ENCODE measurements at regions not wholly inside any gene's neighbourhood (a gene's known extent, or its start where the extent isn't known, plus 50 kb on each side); places are given as distances from the start of the nearest gene placed in this dataset.
A peak's percentile ranks its signal among the peaks of the same experiment; 100 is the strongest.

GRCh38 chr1:199298825-199299224, 660.0 kb downstream of the PTPRC start:
- no peak overlapping the region for H3K9ac ChIP-seq (ENCODE audit: low read length in 3 of 3)
- intact Hi-C loops (cut with DNase I) = no loop called here
- no peaks in the 10 kb centered on the region for H3K36me3 ChIP-seq (ENCODE audit: control insufficient read depth in 2 of 3, insufficient read depth in 3 of 3, low read length in 3 of 3)
- no peak for FAIRE-seq
- H3K27ac ChIP-seq (ENCODE audit: low read depth in 2 of 2, low read length in 2 of 2) = no peak overlapping the region
- no peak overlapping the region for H3K4me3 ChIP-seq (ENCODE audit: low read length in 3 of 3)
- no peaks in the 10 kb centered on the region for H3K4me1 ChIP-seq (ENCODE audit: control insufficient read depth in 2 of 3, insufficient read depth in 2 of 3, low read depth in 1 of 3, low read length in 3 of 3)
- H3K27me3 ChIP-seq (ENCODE audit: control insufficient read depth, insufficient read depth, low read length) = no peaks in the 10 kb centered on the region
- no peak for TF ChIP-seq CTCF (IDR thresholded peaks at IDR 0.05; ENCODE audit: borderline replicate concordance, extremely low read depth, insufficient read depth)
- H3K9me3 ChIP-seq (ENCODE audit: control insufficient read depth in 2 of 3, insufficient read depth in 1 of 3, low read length in 3 of 3) = no peaks in the 10 kb centered on the region
- no peak for DNase-seq

- no peak for TF ChIP-seq CTCF (IDR thresholded peaks at IDR 0.05; ENCODE audit: borderline replicate concordance, extremely low read depth, insufficient read depth)
- Histone ChIP-seq H3K27me3 (ENCODE audit: control insufficient read depth, insufficient read depth, low read length) (no peaks in the 10 kb centered on the region), H3K4me1 (ENCODE audit: control insufficient read depth in 2 of 3, insufficient read depth in 2 of 3, low read depth in 1 of 3, low read length in 3 of 3) (no peaks in the 10 kb centered on the region), H3K36me3 (ENCODE audit: control insufficient read depth in 2 of 3, insufficient read depth in 3 of 3, low read length in 3 of 3) (no peaks in the 10 kb centered on the region), H3K27ac (ENCODE audit: low read depth in 2 of 2, low read length in 2 of 2) (no peak overlapping the region), H3K9me3 (ENCODE audit: control insufficient read depth in 2 of 3, insufficient read depth in 1 of 3, low read length in 3 of 3) (no peaks in the 10 kb centered on the region), H3K4me3 (ENCODE audit: low read length in 3 of 3) (no peak overlapping the region), H3K9ac (ENCODE audit: low read length in 3 of 3) (no peak overlapping the region)
- peak; percentile 52 for FAIRE-seq
- DNase-seq = no peak
- intact Hi-C loops (cut with DNase I) = no loop called here
Observed at GRCh38 chr1:199301472-199302217, 662.8 kb downstream of the PTPRC start.

GRCh38 chr1:199302554-199302953, 663.7 kb downstream of the PTPRC start:
- Histone ChIP-seq H3K4me3 (ENCODE audit: low read length in 3 of 3) (no peak overlapping the region), H3K9ac (ENCODE audit: low read length in 3 of 3) (no peak overlapping the region), H3K27me3 (ENCODE audit: control insufficient read depth, insufficient read depth, low read length) (no peaks in the 10 kb centered on the region), H3K4me1 (ENCODE audit: control insufficient read depth in 2 of 3, insufficient read depth in 2 of 3, low read depth in 1 of 3, low read length in 3 of 3) (no peaks in the 10 kb centered on the region), H3K27ac (ENCODE audit: low read depth in 2 of 2, low read length in 2 of 2) (no peak overlapping the region), H3K9me3 (ENCODE audit: control insufficient read depth in 2 of 3, insufficient read depth in 1 of 3, low read length in 3 of 3) (no peaks in the 10 kb centered on the region), H3K36me3 (ENCODE audit: control insufficient read depth in 2 of 3, insufficient read depth in 3 of 3, low read length in 3 of 3) (no peaks in the 10 kb centered on the region)
- intact Hi-C loops (cut with DNase I) = no loop called here
- FAIRE-seq (no peak), DNase-seq (no peak)
- no peak for TF ChIP-seq CTCF (IDR thresholded peaks at IDR 0.05; ENCODE audit: borderline replicate concordance, extremely low read depth, insufficient read depth)

- TF ChIP-seq CTCF (IDR thresholded peaks at IDR 0.05; ENCODE audit: borderline replicate concordance, extremely low read depth, insufficient read depth) = no peak
- intact Hi-C loops (cut with DNase I) = no loop called here
- no peak overlapping the region for H3K9ac ChIP-seq (ENCODE audit: low read length in 3 of 3)
- no peaks in the 10 kb centered on the region for H3K27me3 ChIP-seq (ENCODE audit: control insufficient read depth, insufficient read depth, low read length)
- H3K4me1 ChIP-seq (ENCODE audit: control insufficient read depth in 2 of 3, insufficient read depth in 2 of 3, low read depth in 1 of 3, low read length in 3 of 3) = no peaks in the 10 kb centered on the region
- no peak for DNase-seq
- no peak overlapping the region for H3K27ac ChIP-seq (ENCODE audit: low read depth in 2 of 2, low read length in 2 of 2)
- no peaks in the 10 kb centered on the region for H3K36me3 ChIP-seq (ENCODE audit: control insufficient read depth in 2 of 3, insufficient read depth in 3 of 3, low read length in 3 of 3)
- no peaks in the 10 kb centered on the region for H3K9me3 ChIP-seq (ENCODE audit: control insufficient read depth in 2 of 3, insufficient read depth in 1 of 3, low read length in 3 of 3)
- H3K4me3 ChIP-seq (ENCODE audit: low read length in 3 of 3) = no peak overlapping the region
- no peak for FAIRE-seq
Observed at GRCh38 chr1:199303035-199303434, 664.2 kb downstream of the PTPRC start.

Data from kidney (tissue), 13 donors.